OCI-LY1 (cell line): ENCODE measurements at regions not wholly inside any gene's neighbourhood (a gene's known extent, or its start where the extent isn't known, plus 50 kb on each side); places are given as distances from the start of the nearest gene placed in this dataset.
"Not testable (repeated sequence)": the region's sequence is repeated elsewhere in the genome, so short reads cannot be mapped to it uniquely, and the experiment has no call there.

Experiments used
- H2AFZ ChIP-seq: fragments of 200-600 bp; sonication (generic), shearing (Covaris generic); 2 replicates; pipeline ENCODE4 v1.6.0; 2014; ENCODE audit warnings: antibody characterized with exemption, mild to moderate bottlenecking, low read length
- H3F3A ChIP-seq: fragments of 200-600 bp; sonication (generic), shearing (Covaris generic); 2 replicates; pipeline ENCODE4 v1.6.0; 2014; ENCODE audit warnings: mild to moderate bottlenecking, antibody characterized with exemption, low read length, moderate library complexity; ENCODE audit not compliant: insufficient read depth
- H3K27ac ChIP-seq: fragments of 200-600 bp; sonication (generic); 2 replicates; pipeline ENCODE4 v1.5.1; 2014; ENCODE audit warnings: low read length, mixed run types, mild to moderate bottlenecking, low read depth; ENCODE audit not compliant: poor library complexity, severe bottlenecking
- H3K27me3 ChIP-seq: fragments of 200-600 bp; sonication (generic); 2 replicates; pipeline ENCODE4 v1.6.0; 2014; ENCODE audit warnings: antibody characterized with exemption, mild to moderate bottlenecking, low read length, moderate library complexity; ENCODE audit not compliant: insufficient read depth
- H3K36me3 ChIP-seq: fragments of 200-600 bp; sonication (generic); 2 replicates; pipeline ENCODE4 v1.6.1; 2014; ENCODE audit warnings: mild to moderate bottlenecking, antibody characterized with exemption, low read length, moderate library complexity, mixed read lengths; ENCODE audit not compliant: insufficient read depth
- H3K4me1 ChIP-seq: fragments of 200-600 bp; sonication (generic); 2 replicates; pipeline ENCODE4 v1.5.1; 2014; ENCODE audit warnings: mild to moderate bottlenecking, low read length, moderate library complexity; ENCODE audit not compliant: insufficient read depth, severe bottlenecking
- H3K4me2 ChIP-seq: fragments of 200-600 bp; sonication (generic), shearing (Covaris generic); 2 replicates; pipeline ENCODE4 v1.6.1; 2014; ENCODE audit warnings: low read length
- H3K4me3 ChIP-seq: fragments of 200-600 bp; sonication (generic); 2 replicates; pipeline ENCODE4 v1.5.1; 2014; ENCODE audit warnings: low read length, low read depth, mild to moderate bottlenecking, mixed read lengths; ENCODE audit not compliant: poor library complexity, severe bottlenecking
- H3K79me2 ChIP-seq: fragments of 200-600 bp; shearing (Covaris generic); 2 replicates; pipeline ENCODE4 v1.6.1; 2016; ENCODE audit warnings: mixed run types, low read length, mixed read lengths; ENCODE audit not compliant: insufficient read depth
- H3K9ac ChIP-seq: fragments of 200-600 bp; sonication (generic), shearing (Covaris generic); 2 replicates; pipeline ENCODE4 v1.6.1; 2014; ENCODE audit warnings: mild to moderate bottlenecking, low read length, mixed read lengths
- H3K9me2 ChIP-seq: fragments of 200-600 bp; sonication (generic), shearing (Covaris generic); 2 replicates; pipeline ENCODE4 v1.6.1; 2014; ENCODE audit warnings: low read depth, mild to moderate bottlenecking, low read length, mixed read lengths
- H3K9me3 ChIP-seq: fragments of 200-600 bp; shearing (Covaris generic); 2 replicates; pipeline ENCODE4 v1.6.1; 2014; ENCODE audit warnings: low read length, mixed read lengths
- H4K20me1 ChIP-seq: fragments of 200-600 bp; sonication (generic), shearing (Covaris generic); 2 replicates; pipeline ENCODE4 v1.6.0; 2016; ENCODE audit warnings: mild to moderate bottlenecking, low read length; ENCODE audit not compliant: insufficient read depth
- EZH2 ChIP-seq: fragments of 200-600 bp; sonication (generic), shearing (Covaris generic); IDR thresholded peaks from 2 replicates; pipeline ENCODE4 v1.8.0; 2017; ENCODE audit warnings: borderline replicate concordance, mixed run types, mild to moderate bottlenecking, antibody characterized with exemption, low read length, moderate library complexity, mixed read lengths
- TF ChIP-seq, protein P1 (sequence below): fragments of 200-600 bp; sonication (generic), shearing (Covaris generic); IDR thresholded peaks from 2 replicates; pipeline ENCODE4 v1.5.1; 2017; ENCODE audit warnings: mild to moderate bottlenecking, antibody characterized with exemption, low read length, moderate library complexity, mixed read lengths

- Histone ChIP-seq H3K4me3 (no peak overlapping the region), H3K9me2 (no peaks in the 10 kb centered on the region), H3K9me3 (no peaks in the 10 kb centered on the region), H4K20me1 (no peaks in the 10 kb centered on the region), H3K27ac (no peak overlapping the region), H3K4me2 (no peak overlapping the region), H3K79me2 (no peaks in the 10 kb centered on the region), H3K36me3 (no peaks in the 10 kb centered on the region), H2AFZ (no peak overlapping the region), H3K4me1 (no peaks in the 10 kb centered on the region), H3K27me3 (no peaks in the 10 kb centered on the region), H3K9ac (no peak overlapping the region), H3F3A (no peaks in the 10 kb centered on the region)
- no peak for TF ChIP-seq EZH2
- TF ChIP-seq, protein P1, sequence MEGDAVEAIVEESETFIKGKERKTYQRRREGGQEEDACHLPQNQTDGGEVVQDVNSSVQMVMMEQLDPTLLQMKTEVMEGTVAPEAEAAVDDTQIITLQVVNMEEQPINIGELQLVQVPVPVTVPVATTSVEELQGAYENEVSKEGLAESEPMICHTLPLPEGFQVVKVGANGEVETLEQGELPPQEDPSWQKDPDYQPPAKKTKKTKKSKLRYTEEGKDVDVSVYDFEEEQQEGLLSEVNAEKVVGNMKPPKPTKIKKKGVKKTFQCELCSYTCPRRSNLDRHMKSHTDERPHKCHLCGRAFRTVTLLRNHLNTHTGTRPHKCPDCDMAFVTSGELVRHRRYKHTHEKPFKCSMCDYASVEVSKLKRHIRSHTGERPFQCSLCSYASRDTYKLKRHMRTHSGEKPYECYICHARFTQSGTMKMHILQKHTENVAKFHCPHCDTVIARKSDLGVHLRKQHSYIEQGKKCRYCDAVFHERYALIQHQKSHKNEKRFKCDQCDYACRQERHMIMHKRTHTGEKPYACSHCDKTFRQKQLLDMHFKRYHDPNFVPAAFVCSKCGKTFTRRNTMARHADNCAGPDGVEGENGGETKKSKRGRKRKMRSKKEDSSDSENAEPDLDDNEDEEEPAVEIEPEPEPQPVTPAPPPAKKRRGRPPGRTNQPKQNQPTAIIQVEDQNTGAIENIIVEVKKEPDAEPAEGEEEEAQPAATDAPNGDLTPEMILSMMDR = no peak
Observed at GRCh38 chr3:4069796-4070195, 233.4 kb upstream of the SETMAR start.

DNA sequence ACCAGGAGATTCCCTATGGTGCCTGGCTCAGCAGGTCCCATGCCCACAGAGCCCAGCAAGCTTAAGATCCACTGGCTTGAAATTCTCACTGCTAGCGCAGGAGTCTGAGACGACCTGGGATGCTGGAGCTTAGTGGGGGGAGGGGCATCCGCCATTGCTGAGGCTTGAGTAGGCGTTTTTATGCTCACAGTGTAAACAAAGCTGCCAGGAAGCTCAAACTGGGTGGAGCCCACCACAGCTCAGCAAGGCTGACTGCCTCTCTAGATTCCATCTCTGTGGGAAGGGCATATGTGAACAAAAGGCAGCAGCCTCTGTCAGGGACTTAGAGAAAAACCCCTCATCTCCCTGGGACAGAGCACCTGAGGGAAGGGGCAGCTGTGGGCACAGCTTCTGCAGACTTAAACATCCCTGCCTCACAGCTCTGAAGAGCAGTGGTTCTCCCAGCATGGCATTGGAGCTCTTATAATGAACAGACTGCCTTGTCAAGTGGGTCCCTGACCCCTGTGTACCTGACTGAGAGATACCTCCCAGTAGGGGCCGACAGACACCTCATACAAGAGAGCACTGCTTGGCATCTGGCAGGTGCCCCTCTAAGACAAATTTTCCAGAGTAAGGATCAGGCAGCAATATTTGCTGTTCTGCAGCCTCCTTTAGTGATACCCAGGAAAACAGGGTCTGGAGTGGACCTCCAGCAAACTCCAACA is 231.5 kb upstream of the SETMAR start:
- H3K4me3 ChIP-seq = no peak overlapping the region
- no peak overlapping the region for H3K27ac ChIP-seq
- no peaks in the 10 kb centered on the region for H3K27me3 ChIP-seq
- H3K4me2 ChIP-seq = no peak overlapping the region
- TF ChIP-seq, protein P1 = no peak
- no peak for TF ChIP-seq EZH2
- H4K20me1 ChIP-seq = no peaks in the 10 kb centered on the region
- H3K79me2 ChIP-seq = no peaks in the 10 kb centered on the region
- no peaks in the 10 kb centered on the region for H3K36me3 ChIP-seq
- no peak overlapping the region for H3K9ac ChIP-seq
- H3F3A ChIP-seq = no peaks in the 10 kb centered on the region
- no peaks in the 10 kb centered on the region for H3K9me3 ChIP-seq
- no peak overlapping the region for H2AFZ ChIP-seq
- no peaks in the 10 kb centered on the region for H3K4me1 ChIP-seq
- H3K9me2 ChIP-seq = no peaks in the 10 kb centered on the region

DNA sequence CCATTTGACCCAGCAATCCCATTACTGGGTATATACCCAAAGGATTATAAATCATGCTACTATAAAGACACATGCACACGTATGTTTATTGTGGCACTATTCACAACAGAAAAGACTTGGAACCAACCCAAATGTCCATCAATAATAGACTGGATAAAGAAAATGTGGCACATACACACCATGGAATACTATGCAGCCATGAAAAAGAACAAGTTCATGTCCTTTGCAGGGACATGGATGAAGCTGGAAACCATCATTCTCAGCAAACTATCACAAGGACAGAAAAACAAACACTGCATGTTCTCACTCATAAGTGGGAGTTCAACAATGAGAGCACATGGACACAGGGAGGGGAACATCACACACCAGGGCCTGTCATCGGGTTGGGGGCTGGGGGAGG is 225.9 kb upstream of the SETMAR start:
- not testable (repeated sequence) for H4K20me1 ChIP-seq, H3K9me2 ChIP-seq, H3K4me3 ChIP-seq, H3K9ac ChIP-seq, H3K4me2 ChIP-seq, H3K36me3 ChIP-seq, H3K79me2 ChIP-seq, H3K9me3 ChIP-seq, H3K27me3 ChIP-seq, H2AFZ ChIP-seq, H3K4me1 ChIP-seq, H3K27ac ChIP-seq, H3F3A ChIP-seq

DNA sequence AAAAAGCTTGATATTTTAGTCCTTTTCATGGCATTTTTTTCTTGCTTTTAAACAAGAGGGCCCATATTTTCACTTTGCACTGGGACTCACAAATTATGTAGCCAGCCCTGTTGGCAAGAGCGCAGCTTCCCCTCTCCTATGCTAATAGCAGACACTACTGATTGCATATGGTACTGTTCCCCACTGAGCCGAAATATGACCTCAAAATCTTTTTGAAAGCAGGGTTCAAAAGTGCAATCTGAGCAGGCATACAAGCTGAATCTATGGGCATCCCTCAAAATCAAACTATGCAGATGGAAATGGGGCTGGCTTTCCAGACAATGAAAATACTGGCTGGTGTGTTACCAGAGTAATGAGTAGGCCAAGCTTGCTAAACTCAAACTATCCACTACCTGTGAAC is 225.2 kb upstream of the SETMAR start:
- H4K20me1 ChIP-seq = no peaks in the 10 kb centered on the region
- no peak overlapping the region for H3K27ac ChIP-seq
- H2AFZ ChIP-seq = no peak overlapping the region
- H3K9ac ChIP-seq = no peak overlapping the region
- no peaks in the 10 kb centered on the region for H3K9me3 ChIP-seq
- no peaks in the 10 kb centered on the region for H3K27me3 ChIP-seq
- TF ChIP-seq EZH2 = no peak
- TF ChIP-seq, protein P1 = no peak
- no peaks in the 10 kb centered on the region for H3K79me2 ChIP-seq
- H3K4me3 ChIP-seq = no peak overlapping the region
- H3K4me1 ChIP-seq = no peaks in the 10 kb centered on the region
- no peaks in the 10 kb centered on the region for H3F3A ChIP-seq
- no peaks in the 10 kb centered on the region for H3K36me3 ChIP-seq
- H3K9me2 ChIP-seq = no peaks in the 10 kb centered on the region
- no peak overlapping the region for H3K4me2 ChIP-seq
